ENCODE measurements at regions not wholly inside any gene's neighbourhood (a gene's known extent, or its start where the extent isn't known, plus 50 kb on each side); places are given as distances from the start of the nearest gene placed in this dataset.

DNA sequence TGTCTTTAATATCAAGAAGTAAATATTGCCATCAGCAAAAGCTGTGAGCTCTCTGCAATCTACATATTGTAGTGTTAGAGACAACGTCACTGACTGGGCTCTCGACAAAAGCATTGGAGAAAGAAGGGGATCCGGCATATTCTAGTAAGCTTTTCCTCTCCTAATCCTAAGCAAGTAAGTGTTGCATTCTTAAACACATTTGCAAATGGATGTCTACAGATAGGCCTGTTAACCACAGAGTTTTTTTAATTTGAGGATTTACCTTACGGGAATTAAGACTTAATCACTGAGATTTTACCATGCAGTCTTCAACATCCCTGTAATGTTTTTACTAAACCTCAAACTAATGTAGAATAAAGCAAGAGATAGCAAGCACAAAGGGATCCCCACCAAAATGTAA lies 426.5 kb upstream of the CAMK1G start:
- TF ChIP-seq, protein P1, sequence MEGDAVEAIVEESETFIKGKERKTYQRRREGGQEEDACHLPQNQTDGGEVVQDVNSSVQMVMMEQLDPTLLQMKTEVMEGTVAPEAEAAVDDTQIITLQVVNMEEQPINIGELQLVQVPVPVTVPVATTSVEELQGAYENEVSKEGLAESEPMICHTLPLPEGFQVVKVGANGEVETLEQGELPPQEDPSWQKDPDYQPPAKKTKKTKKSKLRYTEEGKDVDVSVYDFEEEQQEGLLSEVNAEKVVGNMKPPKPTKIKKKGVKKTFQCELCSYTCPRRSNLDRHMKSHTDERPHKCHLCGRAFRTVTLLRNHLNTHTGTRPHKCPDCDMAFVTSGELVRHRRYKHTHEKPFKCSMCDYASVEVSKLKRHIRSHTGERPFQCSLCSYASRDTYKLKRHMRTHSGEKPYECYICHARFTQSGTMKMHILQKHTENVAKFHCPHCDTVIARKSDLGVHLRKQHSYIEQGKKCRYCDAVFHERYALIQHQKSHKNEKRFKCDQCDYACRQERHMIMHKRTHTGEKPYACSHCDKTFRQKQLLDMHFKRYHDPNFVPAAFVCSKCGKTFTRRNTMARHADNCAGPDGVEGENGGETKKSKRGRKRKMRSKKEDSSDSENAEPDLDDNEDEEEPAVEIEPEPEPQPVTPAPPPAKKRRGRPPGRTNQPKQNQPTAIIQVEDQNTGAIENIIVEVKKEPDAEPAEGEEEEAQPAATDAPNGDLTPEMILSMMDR (conservative IDR thresholded peaks at IDR 0.05; ENCODE audit: low read length), result no peak
- TF ChIP-seq EZH2phosphoT487 (IDR thresholded peaks at IDR 0.05; ENCODE audit: borderline replicate concordance), result no peak

Measured in Loucy (cell line).